Peyer's patch (tissue), 4 donors: ENCODE measurements at regions not wholly inside any gene's neighbourhood (a gene's known extent, or its start where the extent isn't known, plus 50 kb on each side); places are given as distances from the start of the nearest gene placed in this dataset.
"Not testable (repeated sequence)": the region's sequence is repeated elsewhere in the genome, so short reads cannot be mapped to it uniquely, and the experiment has no call there.

Experiments used
- DNase-seq, 3 donors: peaks; one replicate each; pipeline ENCODE4 v3.0.0-alpha.2; 2017 to 2019
- H3K27ac ChIP-seq, 4 donors: fragments of 200-600 bp; sonication (generic); one replicate each; pipeline ENCODE4 v1.5.1; 2016 to 2019
- H3K27me3 ChIP-seq, 2 donors: fragments of 200-600 bp; sonication (generic); one replicate each; pipeline ENCODE4 v1.5.1; 2019
- H3K36me3 ChIP-seq, 3 donors: fragments of 200-600 bp; sonication (generic); one replicate each; pipeline ENCODE4 v1.5.1; 2016 to 2019
- H3K4me1 ChIP-seq, 4 donors: fragments of 200-600 bp; sonication (generic); one replicate each; pipeline ENCODE4 v1.5.1; 2016 to 2019
- H3K4me3 ChIP-seq, 4 donors: fragments of 200-600 bp; sonication (generic); 1 replicate in 3 of 4; 2 replicates in 1 of 4; pipeline ENCODE4 v1.5.1; 2016 to 2019; ENCODE audit warnings: mild to moderate bottlenecking in 1 of 4
- H3K9me3 ChIP-seq, 4 donors: fragments of 200-600 bp; sonication (generic); one replicate each; pipeline ENCODE4 v1.5.1; 2016 to 2019; ENCODE audit warnings: mild to moderate bottlenecking in 1 of 4
- CTCF ChIP-seq, 6 experiments: fragments of 450-650 bp in 4 of 6; fragments of 200-600 bp in 2 of 6; sonication (generic) in 1 of 6; IDR thresholded peaks; one replicate each; pipeline ENCODE4 v1.5.1; 2017 to 2019; ENCODE audit warnings: antibody characterized with exemption in 6 of 6, mild to moderate bottlenecking in 3 of 6, moderate library complexity in 1 of 6
- POLR2A ChIP-seq, 2 donors: fragments of 450-650 bp; IDR thresholded peaks; one replicate each; pipeline ENCODE4 v1.5.1; 2017; ENCODE audit warnings: antibody characterized with exemption in 2 of 2, mild to moderate bottlenecking in 2 of 2, moderate library complexity in 2 of 2

GRCh38 chr5:2863133-2863532, 111.7 kb upstream of the IRX2 start:
- Histone ChIP-seq H3K4me1 (no peaks in the 10 kb centered on the region), H3K9me3 (no peaks in the 10 kb centered on the region), H3K4me3 (no peak overlapping the region), H3K36me3 (no peaks in the 10 kb centered on the region), H3K27me3 (no peaks in the 10 kb centered on the region), H3K27ac (no peak overlapping the region)
- no peak for TF ChIP-seq POLR2A (IDR thresholded peaks at IDR 0.05)
- DNase-seq, result no peak

- not testable (repeated sequence) for H3K27me3 ChIP-seq, H3K36me3 ChIP-seq, DNase-seq, H3K4me3 ChIP-seq, H3K4me1 ChIP-seq, H3K9me3 ChIP-seq, H3K27ac ChIP-seq
These were observed 110.7 kb upstream of the IRX2 start for GRCh38 chr5:2862176-2862575.

- DNase-seq, result no peak
- TF ChIP-seq CTCF (IDR thresholded peaks at IDR 0.05) (no peak), POLR2A (IDR thresholded peaks at IDR 0.05) (no peak)
- Histone ChIP-seq H3K27me3 (no peaks in the 10 kb centered on the region), H3K27ac (no peak overlapping the region), H3K4me3 (no peak overlapping the region), H3K4me1 (no peaks in the 10 kb centered on the region), H3K9me3 (no peaks in the 10 kb centered on the region), H3K36me3 (no peaks in the 10 kb centered on the region)
These were observed 110.1 kb upstream of the IRX2 start for GRCh38 chr5:2861605-2862004.

- H3K4me1 ChIP-seq, result no peaks in the 10 kb centered on the region
- H3K27ac ChIP-seq, result no peak overlapping the region
- no peak for DNase-seq
- H3K9me3 ChIP-seq, result no peaks in the 10 kb centered on the region
- TF ChIP-seq POLR2A (IDR thresholded peaks at IDR 0.05), result no peak
- no peak for TF ChIP-seq CTCF (IDR thresholded peaks at IDR 0.05)
- no peaks in the 10 kb centered on the region for H3K36me3 ChIP-seq
- H3K27me3 ChIP-seq, result no peaks in the 10 kb centered on the region
- H3K4me3 ChIP-seq, result no peak overlapping the region
These were observed 108.6 kb upstream of the IRX2 start for GRCh38 chr5:2860101-2860500.

GRCh38 chr5:2857837-2858236, 106.4 kb upstream of the IRX2 start:
- Histone ChIP-seq H3K27me3 (no peaks in the 10 kb centered on the region), H3K27ac (no peak overlapping the region)

GRCh38 chr5:2856206-2856605, 104.7 kb upstream of the IRX2 start:
- H3K36me3 ChIP-seq, result no peaks in the 10 kb centered on the region
- H3K4me3 ChIP-seq, result no peak overlapping the region
- no peaks in the 10 kb centered on the region for H3K9me3 ChIP-seq
- no peaks in the 10 kb centered on the region for H3K27me3 ChIP-seq
- no peak for TF ChIP-seq POLR2A (IDR thresholded peaks at IDR 0.05)
- TF ChIP-seq CTCF (IDR thresholded peaks at IDR 0.05), result no peak
- no peak for DNase-seq
- H3K4me1 ChIP-seq, result no peaks in the 10 kb centered on the region
- no peak overlapping the region for H3K27ac ChIP-seq

More at GRCh38 chr5:2857837-2858236, 106.4 kb upstream of the IRX2 start:
- H3K9me3 ChIP-seq, result no peaks in the 10 kb centered on the region
- no peak for DNase-seq
- H3K4me3 ChIP-seq, result no peak overlapping the region
- no peaks in the 10 kb centered on the region for H3K36me3 ChIP-seq
- TF ChIP-seq CTCF (IDR thresholded peaks at IDR 0.05) (no peak), POLR2A (IDR thresholded peaks at IDR 0.05) (no peak)
- no peaks in the 10 kb centered on the region for H3K4me1 ChIP-seq

- Histone ChIP-seq H3K27me3 (no peaks in the 10 kb centered on the region), H3K4me3 (no peak overlapping the region), H3K36me3 (no peaks in the 10 kb centered on the region), H3K27ac (no peak overlapping the region), H3K4me1 (no peaks in the 10 kb centered on the region), H3K9me3 (no peaks in the 10 kb centered on the region)
- TF ChIP-seq CTCF (IDR thresholded peaks at IDR 0.05), result no peak
- TF ChIP-seq POLR2A (IDR thresholded peaks at IDR 0.05), result no peak
- no peak for DNase-seq
These were observed 101.0 kb upstream of the IRX2 start for GRCh38 chr5:2852446-2852845.
